CD4-positive, alpha-beta T cell treated with Interleukin-4 for 1 hour (primary cell): ENCODE measurements at regions not wholly inside any gene's neighbourhood (a gene's known extent, or its start where the extent isn't known, plus 50 kb on each side); places are given as distances from the start of the nearest gene placed in this dataset.

Experiments used
- DNase-seq, 2 donors: peaks; one replicate each; pipeline ENCODE4 v3.0.0-alpha.2; 2020 to 2022

- no peak for DNase-seq
Observed at GRCh38 chr15:39471785-39472574, 108.9 kb upstream of the THBS1 start.

GRCh38 chr15:39472621-39473297, 108.1 kb upstream of the THBS1 start:
- no peak for DNase-seq

GRCh38 chr15:39473298-39473947, 107.5 kb upstream of the THBS1 start:
- DNase-seq: no peak

- no peak for DNase-seq
Observed at GRCh38 chr15:39474657-39475056, 106.2 kb upstream of the THBS1 start.

- no peak for DNase-seq
Observed at GRCh38 chr15:39478996-39479395, 101.9 kb upstream of the THBS1 start.

GRCh38 chr15:39479911-39480310, 101.0 kb upstream of the THBS1 start:
- DNase-seq: no peak

GRCh38 chr15:39482459-39482858, 98.4 kb upstream of the THBS1 start:
- DNase-seq: no peak

GRCh38 chr15:39486621-39487457, 94.0 kb upstream of the THBS1 start:
- DNase-seq: no peak

- no peak for DNase-seq
Observed at GRCh38 chr15:39487458-39487735, 93.5 kb upstream of the THBS1 start.

- no peak for DNase-seq
Observed at GRCh38 chr15:39488516-39488915, 92.4 kb upstream of the THBS1 start.

GRCh38 chr15:39488961-39489360, 91.9 kb upstream of the THBS1 start:
- no peak for DNase-seq

- no peak for DNase-seq
Observed at GRCh38 chr15:39491115-39491885, 89.6 kb upstream of the THBS1 start.

GRCh38 chr15:39491886-39492490, 88.9 kb upstream of the THBS1 start:
- DNase-seq: no peak

- DNase-seq: no peak
Observed at GRCh38 chr15:39493424-39494067, 87.3 kb upstream of the THBS1 start.

GRCh38 chr15:39494462-39494861, 86.4 kb upstream of the THBS1 start:
- no peak for DNase-seq

GRCh38 chr15:39495871-39496840, 84.7 kb upstream of the THBS1 start:
- DNase-seq: no peak

GRCh38 chr15:39497016-39497758, 83.7 kb upstream of the THBS1 start:
- DNase-seq: no peak

- no peak for DNase-seq
Observed at GRCh38 chr15:39497759-39498565, 82.9 kb upstream of the THBS1 start.

GRCh38 chr15:39498629-39499028, 82.2 kb upstream of the THBS1 start:
- no peak for DNase-seq
